CMK (cell line): ENCODE measurements at regions not wholly inside any gene's neighbourhood (a gene's known extent, or its start where the extent isn't known, plus 50 kb on each side); places are given as distances from the start of the nearest gene placed in this dataset.
"Not testable (repeated sequence)": the region's sequence is repeated elsewhere in the genome, so short reads cannot be mapped to it uniquely, and the experiment has no call there.

Source experiments
- DNase-seq: peaks from one replicate; pipeline ENCODE4 v3.0.0-alpha.2; 2010; ENCODE audit warnings: low read depth

DNA sequence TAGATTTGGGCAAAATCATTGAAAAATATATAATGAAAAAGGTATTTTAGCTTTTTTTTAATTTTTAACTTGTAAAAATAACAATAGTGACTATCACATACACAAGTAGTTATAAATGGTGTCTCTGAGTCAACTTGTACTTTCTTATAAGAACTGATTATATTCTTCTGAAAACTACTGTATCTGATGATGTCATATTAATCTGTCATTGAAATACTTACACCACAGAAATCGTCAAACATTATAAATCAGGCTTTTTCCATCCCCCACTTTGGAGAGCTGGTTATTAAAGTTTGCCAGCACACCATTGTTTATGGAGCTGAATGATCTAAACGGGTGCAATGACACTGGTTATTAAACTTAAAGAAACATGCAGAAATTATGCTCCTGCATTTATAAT lies 1259.6 kb upstream of the CNTN5 start:
- DNase-seq = no peak

DNA sequence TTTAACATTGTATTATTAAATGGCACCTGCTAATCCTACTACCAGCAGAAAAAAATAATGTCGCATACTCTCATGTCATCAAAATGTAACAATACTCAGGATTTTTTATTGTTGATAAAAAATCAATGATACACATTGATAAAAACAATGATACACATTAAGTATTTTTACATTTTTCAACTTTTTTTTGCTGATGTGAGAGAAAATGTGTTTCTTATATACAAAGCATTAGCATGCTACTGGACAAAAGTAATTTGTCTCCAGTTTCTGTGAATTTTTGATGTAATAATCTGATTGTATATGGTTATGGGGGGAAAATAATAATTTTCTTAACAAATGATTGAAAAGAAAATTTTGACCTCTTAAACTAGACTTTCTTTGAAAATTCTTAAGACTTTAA lies 1256.6 kb upstream of the CNTN5 start:
- DNase-seq = no peak

DNA sequence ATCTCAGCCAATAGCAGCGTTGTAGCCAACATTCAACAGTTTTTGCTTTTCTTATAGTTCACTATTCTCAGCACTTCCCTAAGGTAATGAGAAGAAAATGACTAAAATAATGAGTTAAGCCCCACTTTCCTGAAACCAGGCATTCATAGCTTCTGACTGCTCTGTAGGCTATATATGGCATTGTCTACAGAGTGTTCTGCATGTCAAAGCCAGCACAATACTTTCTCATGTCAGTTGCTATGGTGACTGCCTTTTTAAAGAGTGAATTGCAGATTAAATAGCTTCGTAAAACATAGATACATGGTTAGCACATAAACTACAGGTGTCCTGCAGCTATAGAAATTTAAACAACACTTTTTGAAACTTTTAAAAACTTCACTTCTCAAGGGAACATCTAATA lies 1256.1 kb upstream of the CNTN5 start:
- DNase-seq = no peak

DNA sequence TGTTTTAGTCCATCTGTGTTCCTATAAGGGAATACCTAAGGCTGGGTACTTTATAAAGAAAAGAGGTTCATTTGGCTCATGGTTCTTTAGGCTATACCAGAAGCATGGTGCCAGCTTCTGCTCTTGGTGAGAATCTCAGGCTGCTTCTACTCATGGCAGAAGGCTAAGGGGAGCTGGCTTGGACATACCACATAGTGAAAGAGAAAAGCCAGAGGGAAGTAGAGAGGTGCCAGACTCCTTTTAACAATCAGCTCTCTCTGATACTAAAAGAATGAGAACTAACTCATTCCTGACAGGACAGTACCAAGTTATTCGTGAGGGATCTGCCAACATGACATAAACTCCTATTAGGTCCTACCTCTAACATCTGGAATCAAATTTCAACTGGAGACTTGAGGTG lies 1250.2 kb upstream of the CNTN5 start:
- no peak for DNase-seq

DNA sequence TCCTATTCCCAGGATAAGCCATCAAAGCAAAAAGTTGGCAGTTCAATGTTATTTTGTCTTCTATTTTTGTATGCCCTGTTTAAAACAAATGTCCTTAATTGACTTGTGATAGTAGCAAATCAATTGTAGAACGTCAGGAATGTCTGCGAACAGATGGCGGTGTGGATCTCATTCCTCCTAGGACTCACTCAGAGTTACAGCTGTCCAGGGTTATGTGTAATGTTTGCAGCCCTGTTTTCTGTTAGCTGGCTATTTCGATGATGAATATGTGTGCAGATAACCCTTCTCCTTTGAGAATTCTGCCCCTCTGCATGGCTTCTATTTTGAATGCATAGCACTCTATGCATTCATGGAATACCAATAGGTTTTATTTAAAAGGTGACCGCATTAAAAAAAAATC lies 1248.0 kb upstream of the CNTN5 start:
- DNase-seq = no peak

DNA sequence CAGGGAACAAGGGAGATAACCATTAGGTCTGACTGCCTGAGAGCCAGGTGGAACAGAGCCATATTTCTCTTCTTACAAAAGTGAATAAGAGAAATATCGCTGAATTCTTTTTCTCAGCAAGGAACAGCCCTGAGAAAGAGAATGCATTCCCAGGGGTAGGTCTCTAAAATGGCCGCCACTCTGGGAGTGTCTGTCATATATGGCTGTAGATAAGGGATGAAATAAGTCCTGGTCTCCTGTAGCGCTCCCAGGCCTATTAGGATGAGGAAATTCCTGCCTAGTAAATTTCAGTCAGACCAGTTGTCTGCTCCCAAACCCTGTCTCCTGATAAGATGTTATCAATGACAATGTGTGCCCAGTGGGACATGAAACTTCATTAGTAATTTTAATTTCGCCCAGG lies 1236.4 kb upstream of the CNTN5 start:
- not testable (repeated sequence) for DNase-seq

DNA sequence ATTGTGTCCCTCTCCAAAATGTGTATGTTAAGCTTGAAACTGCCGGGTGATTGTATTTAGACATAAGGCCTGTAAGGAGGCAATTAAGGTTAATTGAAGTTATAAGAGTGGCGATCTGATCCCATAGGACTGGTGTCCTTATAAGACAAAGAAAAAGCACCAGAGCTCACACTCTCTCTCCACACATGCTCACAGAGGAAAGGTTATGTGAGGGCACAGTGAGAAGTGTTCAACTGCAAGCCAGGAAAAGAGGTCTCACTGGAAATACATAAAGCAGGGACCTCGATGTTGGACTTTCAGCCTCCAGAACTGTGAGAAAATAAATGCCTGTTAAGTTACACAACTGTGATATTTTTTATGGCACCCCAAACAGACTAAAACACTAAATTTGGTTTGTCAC lies 1233.8 kb upstream of the CNTN5 start:
- DNase-seq = no peak

DNA sequence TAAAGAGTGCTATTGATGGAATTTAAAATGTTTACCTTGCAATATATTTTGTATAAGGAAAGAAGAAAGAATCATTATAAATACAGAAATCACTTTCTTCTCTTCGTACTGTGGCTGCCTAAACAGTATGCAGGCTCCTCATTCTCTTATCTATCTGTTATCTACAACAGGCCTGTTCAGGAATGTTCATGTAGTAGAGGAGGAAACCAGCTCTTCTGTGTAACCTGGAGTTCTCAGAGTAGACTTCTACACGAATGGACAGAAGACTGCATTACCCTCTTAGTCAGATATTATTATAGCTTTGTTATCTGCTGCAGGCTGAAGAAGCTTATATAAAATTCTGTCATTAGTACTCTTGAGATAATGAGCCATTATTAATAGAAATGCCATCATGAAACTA lies 1225.9 kb upstream of the CNTN5 start:
- no peak for DNase-seq

DNA sequence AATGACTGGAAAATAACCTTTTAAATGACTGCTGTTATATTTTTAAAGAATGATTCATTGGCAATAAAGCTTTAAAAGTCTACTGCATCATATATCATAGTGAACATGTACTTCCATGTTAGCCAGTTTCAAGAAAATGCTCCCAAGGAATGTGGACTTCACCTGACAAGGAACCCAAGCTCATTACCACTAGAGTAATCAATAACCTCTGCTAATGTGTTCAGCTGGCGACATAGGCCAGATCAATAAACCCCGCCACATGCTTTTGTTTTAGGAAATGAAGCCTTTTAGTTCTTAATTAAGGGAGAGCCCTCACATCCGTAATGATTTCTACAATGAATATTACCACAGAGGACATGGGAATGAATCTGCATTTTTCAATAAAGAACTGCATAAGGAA lies 1219.9 kb upstream of the CNTN5 start:
- no peak for DNase-seq

DNA sequence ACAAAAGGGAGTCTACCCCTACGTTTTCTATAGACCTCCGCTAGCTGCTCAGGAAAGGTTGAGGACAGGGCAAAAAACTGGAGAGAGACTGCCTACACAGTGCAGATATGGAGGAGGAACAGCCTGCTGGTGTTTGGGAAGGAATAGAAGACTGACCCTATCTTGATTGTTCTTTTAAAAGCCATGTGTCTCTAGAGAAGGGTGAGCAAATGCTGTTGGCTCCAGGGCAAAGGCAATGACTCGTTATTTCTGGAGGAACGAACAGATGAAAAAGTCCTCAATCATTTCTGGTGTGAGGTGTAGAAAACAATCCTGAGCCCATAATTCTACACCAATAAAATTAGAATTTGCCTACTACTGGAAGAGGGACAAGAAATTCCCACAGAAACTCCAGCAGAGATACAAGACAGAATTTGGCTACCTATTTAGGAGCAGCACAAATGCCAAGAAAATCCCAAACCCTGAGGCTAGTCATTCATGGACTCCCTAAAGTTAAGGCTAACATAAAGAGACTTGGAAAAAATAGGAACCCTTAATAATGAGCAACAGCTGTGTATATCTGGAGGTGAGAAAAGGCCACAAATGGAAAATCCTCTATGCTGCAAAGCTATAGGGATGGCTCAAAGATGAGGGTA lies 1206.3 kb upstream of the CNTN5 start:
- DNase-seq = no peak

DNA sequence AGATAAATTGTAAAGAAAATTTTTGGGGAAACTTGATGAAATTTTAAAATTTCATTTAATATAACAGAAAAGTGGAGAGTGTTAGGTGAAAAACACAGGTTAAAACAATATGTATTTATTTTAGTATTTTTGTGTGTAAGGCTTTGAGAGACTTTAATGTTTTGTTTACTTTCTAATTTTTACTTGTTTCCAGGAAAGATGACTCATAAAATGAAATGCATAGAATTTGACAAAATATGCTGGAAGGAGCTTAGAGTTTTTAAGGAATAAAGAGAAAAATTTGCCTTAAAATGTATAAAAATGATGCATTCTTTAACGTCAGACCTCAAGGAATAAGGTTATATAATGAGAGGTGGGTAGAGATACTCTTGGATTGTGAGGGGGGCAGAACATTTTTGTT lies 1205.1 kb upstream of the CNTN5 start:
- DNase-seq = no peak

DNA sequence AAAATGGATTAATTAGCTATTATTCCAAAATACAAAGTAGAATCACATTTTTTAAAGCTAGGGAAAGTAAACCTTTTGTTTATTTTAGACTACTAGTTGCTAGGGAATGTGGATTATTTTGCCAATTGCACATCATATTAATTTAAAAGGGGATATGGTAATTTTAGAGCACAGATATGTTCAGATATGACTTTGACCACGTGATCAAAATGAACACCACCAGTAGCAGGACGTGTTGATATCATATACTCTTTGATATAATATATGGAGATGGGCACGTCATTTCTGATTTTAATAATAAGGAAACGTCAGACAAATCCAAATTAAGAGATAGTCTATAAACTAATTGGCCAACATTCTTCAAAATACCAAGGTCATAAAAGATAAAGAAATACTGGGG lies 1188.3 kb upstream of the CNTN5 start:
- DNase-seq = no peak

DNA sequence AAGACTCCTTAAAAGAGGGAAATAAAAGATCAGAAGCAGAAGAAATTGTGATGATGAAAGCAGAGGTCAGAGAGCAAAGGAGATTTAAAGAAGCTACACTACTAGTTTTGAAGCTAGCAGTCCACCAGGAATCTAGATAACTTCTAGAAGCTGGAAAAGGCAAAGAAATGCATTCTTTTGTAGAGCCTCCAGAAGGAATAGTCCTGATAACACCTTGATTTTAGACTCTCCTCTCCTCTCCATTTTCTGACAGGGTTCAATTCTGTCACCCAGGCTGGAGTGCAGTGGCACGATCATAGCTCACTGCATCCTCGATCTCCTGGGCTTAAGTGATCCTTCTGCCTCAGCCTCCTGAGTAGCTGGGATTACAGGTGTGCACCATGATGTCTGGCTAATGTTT lies 1187.3 kb upstream of the CNTN5 start:
- no peak for DNase-seq

DNA sequence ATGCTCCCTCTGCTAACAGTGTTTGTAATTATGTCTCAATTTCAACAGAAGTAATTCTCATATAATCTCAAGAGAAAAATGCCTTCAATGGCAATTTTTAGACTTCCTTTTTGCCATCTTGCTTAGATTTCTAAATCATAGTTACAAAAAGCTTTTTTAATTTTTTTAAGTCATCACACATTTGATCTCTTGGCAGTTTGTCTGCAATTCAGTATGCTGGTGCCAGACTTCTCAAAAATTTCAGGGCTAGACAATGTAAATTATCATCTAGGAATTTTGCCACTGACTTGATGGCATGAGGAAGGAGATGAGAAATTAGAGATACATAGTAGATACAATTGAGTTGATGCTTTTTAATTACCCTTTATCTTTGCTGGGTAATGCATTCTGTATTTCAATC lies 1176.7 kb upstream of the CNTN5 start:
- no peak for DNase-seq

DNA sequence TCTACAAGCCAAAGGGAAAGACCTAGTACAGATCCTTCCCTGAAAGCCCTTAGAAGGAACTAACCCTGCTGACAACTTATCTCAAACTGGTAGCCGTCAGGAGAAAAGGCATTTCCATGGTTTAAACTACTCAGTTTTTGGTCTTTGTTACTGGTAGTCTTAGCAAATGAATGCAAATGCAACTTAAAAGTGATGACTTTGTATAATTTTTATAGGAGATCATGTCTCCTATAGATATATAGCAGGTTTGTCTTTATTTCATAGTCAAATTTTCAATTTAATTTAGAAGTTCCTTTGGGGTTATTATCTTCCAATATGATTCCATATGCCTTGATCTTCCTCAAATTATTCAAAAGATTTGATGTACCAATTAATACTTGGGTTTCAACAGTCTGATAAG lies 1173.0 kb upstream of the CNTN5 start:
- DNase-seq = no peak

DNA sequence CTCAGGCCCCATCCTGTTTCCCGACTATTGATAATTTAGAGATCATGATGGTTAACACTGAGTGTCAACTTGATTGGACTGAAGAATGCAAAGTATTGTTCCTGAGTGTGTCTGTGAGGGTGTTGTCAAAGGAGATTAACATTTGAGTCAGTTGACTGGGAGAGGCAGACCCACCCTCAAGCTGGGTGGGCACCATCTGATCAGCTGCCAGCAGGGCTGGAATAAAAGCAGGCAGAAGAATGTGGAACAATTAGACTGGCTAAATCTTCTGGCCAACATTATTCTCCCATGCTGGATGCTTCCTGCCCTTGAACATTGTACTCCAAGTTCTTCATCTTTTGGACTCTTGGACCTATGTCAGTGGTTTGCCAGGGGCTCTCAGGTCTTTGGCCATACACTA lies 1170.0 kb upstream of the CNTN5 start:
- no peak for DNase-seq

DNA sequence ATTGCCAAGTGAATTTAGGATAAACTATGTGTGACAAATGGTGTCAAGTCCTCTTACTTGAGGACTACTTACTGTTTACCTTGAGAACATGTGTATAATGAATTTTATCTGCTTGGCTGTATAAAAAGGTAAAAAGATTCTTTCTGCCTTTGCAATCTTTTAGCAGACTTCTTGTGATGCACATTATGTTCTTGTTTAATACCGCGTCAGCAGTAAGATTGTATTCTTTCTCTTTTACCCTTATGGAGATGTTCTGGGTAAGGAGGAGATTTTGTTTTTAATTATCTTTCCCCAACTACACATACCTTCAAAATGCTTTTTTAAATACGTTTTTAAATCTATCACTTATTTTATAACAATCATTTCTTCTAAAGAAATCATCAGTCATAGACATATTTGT lies 1166.4 kb upstream of the CNTN5 start:
- DNase-seq = no peak

DNA sequence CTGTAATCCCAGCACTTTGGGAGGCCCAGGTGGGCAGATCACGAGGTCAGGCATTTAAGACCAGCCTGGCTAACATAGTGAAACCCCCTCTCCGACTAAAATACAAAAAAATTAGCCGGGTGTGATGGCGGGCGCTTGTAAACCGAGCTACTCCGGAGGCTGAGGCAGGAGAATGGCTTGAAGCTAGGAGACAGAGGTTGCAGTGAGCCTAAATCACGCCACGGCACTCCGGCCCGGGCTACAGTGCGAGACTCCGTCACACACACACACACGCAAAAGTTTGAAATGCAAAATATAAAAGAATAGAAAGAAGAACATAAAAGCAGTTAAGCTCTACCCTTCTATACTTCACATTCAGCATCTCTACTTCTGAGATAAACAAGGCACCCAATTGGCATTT lies 1165.9 kb upstream of the CNTN5 start:
- no peak for DNase-seq

DNA sequence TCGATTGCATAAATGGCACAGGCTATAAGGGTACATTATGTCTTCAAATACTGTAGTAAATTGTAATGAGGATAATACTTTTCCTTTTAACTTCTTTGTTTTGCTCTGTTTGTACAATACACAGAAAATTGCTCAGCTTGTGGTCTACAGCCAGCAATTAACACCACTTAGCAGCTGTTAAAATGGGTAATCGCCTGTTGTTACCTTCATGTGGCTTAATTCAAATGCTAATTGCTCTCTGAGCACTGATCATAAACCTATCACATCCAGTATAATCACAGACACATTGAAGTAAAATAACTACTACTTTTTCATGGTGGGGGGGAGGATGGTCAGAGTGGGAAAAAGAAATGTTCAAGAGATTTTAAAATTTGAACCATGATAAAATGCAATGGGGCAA lies 1164.1 kb upstream of the CNTN5 start:
- no peak for DNase-seq

DNA sequence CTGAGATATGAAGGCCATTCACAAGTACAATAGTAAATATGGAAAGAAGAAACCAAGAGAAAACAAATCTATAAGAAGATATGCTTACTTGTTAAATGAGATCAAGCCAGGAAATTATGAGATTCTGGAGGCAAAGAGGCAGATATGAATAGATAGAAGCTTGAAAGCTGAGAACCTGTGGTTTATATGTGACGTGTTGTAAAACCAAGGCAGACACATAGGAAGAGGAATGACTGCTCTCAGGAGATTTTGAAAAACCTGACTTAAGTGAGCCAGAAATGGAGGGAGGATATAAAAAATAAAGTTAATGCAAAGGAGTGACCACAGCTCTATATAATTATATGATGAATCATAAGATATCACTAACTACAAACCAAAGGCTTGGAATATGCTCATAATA lies 1160.5 kb upstream of the CNTN5 start:
- DNase-seq = no peak

DNA sequence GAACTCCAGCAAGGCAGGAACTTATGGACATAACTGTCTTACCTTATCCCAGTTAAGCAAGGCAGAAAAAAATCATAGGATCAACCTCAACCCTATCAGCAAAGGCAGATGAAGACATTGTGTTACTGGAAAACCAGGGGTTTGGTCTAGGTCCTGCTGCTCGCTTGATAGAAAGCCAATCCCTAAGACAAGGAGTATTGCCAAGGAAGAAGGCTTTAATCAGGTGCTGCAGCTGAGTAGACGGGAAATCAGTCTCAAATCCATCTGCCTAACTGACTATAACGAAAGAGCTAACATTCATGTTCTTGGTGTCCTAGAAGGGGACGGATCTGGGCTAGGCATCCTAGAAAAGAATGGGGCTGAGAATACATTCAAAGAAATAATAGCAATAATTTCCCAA lies 1158.7 kb upstream of the CNTN5 start:
- DNase-seq = no peak

DNA sequence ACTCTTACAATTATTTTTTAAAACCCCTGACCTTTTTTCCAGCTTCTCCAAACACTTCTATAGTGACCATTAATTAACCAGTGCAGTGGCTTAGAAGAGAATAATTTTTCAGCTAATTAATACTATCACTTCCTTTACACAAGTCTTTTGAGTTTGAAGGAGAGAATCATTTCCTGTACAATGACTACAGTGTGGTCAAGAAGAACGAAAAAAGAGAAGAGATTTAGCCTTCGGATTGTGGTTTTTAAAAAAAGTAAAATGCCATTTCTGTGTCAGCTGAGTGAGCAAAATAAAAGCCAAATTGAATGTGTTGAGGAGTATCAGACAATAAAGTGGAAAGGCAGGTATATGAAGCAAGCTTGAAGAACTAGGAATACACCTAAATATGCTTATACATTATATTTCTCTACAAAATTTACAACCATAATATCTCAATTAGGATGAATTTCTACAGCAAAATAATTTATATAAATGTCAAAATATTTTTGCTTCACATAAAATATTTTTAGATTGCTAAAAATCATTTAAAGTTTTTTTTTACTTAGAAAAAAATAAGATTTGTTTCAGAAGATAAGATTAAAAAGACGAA lies 1155.2 kb upstream of the CNTN5 start:
- no peak for DNase-seq

DNA sequence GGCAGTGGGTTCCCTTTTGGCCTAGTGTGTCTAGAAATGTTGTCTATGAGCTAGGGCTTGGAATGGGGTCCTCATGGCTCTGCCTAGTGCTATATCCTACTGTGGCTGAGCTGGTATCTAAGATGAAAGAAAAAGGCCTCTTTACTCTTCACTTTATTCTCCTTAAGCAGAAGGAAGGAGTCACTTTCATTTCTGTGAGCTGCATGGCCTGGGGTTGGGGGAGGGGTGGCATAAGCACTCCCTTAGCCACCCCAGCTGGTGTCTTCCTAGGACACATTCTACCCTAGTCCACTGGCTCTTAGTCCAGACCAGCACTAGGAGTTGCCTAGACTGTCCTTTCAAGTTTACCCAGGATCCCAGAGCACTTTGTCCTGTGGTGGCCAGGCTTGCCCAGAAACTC lies 1148.9 kb upstream of the CNTN5 start:
- DNase-seq = no peak

DNA sequence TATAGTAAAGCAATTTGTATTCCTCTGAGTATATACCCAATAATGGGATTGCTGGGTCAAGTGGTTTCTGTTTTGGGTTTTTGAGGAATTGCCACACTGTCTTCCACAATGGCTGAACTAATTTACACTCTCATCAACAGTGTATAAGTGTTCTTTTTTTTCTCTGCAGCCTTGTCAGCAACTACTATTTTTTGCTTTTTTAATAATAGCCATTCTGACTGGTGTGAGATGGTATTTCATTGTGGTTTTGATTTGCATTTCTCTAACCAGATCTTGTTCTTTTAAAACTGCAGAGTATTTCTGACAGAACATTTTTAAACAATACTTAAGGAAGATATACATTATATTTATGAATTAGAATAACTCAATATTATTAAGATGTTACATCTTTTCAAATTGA lies 1140.5 kb upstream of the CNTN5 start:
- DNase-seq = no peak

DNA sequence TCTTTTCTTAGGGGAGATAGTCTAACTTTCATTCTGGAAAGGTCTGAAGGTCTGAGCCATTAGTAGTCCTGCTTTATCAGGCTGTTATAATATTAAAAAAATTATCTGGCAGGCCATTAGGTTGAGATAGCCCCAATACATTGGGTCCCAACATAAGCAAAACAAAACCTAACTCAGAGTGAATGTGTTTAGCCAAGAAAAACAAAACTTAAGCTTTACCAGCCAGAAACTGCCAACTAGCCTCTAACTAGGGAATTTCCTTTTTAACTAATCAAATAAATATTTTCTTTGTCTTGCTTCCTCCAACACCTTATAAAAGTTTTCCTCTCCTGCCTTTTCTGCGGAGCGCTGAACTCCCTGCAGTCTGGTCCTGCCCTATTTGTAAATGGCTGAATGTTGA lies 1137.7 kb upstream of the CNTN5 start:
- no peak for DNase-seq
